Erythroblast (primary cell): ENCODE measurements at regions not wholly inside any gene's neighbourhood (a gene's known extent, or its start where the extent isn't known, plus 50 kb on each side); places are given as distances from the start of the nearest gene placed in this dataset.

Experiments used
- GATA1 ChIP-seq: IDR thresholded peaks from 2 replicates; pipeline ENCODE4 v1.6.1; 2011; ENCODE audit warnings: low read depth, mild to moderate bottlenecking, control low read depth, low read length, moderate library complexity
- POLR2A ChIP-seq: IDR thresholded peaks from 2 replicates; pipeline ENCODE4 v1.6.1; 2011; ENCODE audit warnings: mild to moderate bottlenecking, low read length

DNA sequence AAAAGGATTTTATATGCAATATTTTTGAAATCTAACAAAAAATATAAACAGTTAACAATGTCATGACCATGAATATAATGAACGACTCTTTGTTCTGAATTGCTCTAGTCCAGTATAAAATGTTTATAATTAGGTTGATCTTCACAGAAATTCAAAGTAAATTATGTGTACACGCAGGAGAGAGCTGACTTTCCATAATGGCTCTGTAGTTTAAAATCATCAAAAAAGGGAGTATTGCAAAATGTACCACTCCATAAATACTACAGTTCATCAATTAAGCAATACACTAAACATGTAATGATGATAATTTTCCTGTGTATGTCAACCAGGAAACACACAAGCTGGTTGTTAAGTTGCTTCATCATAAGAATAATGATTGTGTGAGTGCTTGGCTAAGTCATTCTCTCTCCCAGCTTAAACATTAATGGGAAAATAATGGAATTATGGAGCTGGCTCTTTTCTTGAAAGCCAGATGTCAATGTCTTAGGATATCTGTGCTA lies 189.5 kb upstream of the PLEKHG7 start:
- TF ChIP-seq POLR2A (no peak), GATA1 (no peak)
